Sigmoid colon (tissue), 6 donors: ENCODE measurements at regions not wholly inside any gene's neighbourhood (a gene's known extent, or its start where the extent isn't known, plus 50 kb on each side); places are given as distances from the start of the nearest gene placed in this dataset.

Experiments used
- DNase-seq: peaks from one replicate; pipeline ENCODE4 v3.0.0-alpha.2; 2019
- H3K27ac ChIP-seq, 4 donors: fragments of 200-600 bp; sonication (generic); one replicate each; pipeline ENCODE4 v1.5.1; 2016 to 2019; ENCODE audit warnings: mild to moderate bottlenecking in 1 of 4
- H3K27me3 ChIP-seq, 3 donors: fragments of 200-600 bp; sonication (generic); one replicate each; pipeline ENCODE4 v1.5.1; 2019; ENCODE audit warnings: mild to moderate bottlenecking in 1 of 3
- H3K36me3 ChIP-seq, 4 donors: fragments of 200-600 bp; sonication (generic); one replicate each; pipeline ENCODE4 v1.5.1; 2016 to 2019
- H3K4me1 ChIP-seq, 4 donors: fragments of 200-600 bp; sonication (generic); one replicate each; pipeline ENCODE4 v1.5.1; 2017 to 2019
- H3K4me3 ChIP-seq, 4 donors: fragments of 200-600 bp; sonication (generic); one replicate each; pipeline ENCODE4 v1.5.1; 2017 to 2019; ENCODE audit warnings: mild to moderate bottlenecking in 2 of 4, moderate library complexity in 1 of 4
- H3K9me3 ChIP-seq, 4 donors: fragments of 200-600 bp in 3 of 4; sonication (generic) in 3 of 4; one replicate each; pipeline versions ENCODE4 v1.5.1 to v1.6.1; 2013 to 2019
- CTCF ChIP-seq, 4 experiments: fragments of 450-650 bp in 3 of 4; fragments of 200-600 bp in 1 of 4; IDR thresholded peaks; one replicate each; pipeline ENCODE4 v1.5.1; 2016 to 2019; ENCODE audit warnings: antibody characterized with exemption in 4 of 4, mild to moderate bottlenecking in 3 of 4, moderate library complexity in 2 of 4
- EP300 ChIP-seq, 4 donors: sonication (generic); formaldehyde crosslinking; IDR thresholded peaks; one replicate each; pipeline ENCODE4 v1.6.1; 2017; ENCODE audit warnings: antibody characterized with exemption in 4 of 4
- POLR2A ChIP-seq, 2 donors: fragments of 450-650 bp; IDR thresholded peaks; one replicate each; pipeline ENCODE4 v1.6.1; 2016; ENCODE audit warnings: antibody characterized with exemption in 2 of 2, mild to moderate bottlenecking in 2 of 2, moderate library complexity in 2 of 2
- POLR2AphosphoS5 ChIP-seq, 4 donors: sonication (generic); formaldehyde crosslinking; IDR thresholded peaks; one replicate each; pipeline ENCODE4 v1.6.1; 2017; ENCODE audit warnings: antibody characterized with exemption in 4 of 4
- WGBS, 2 donors: extraction: QIAGEN DNeasy Blood & Tissue Kit; methylation state at CpG; one replicate each; pipeline ENCODE4 v1.1.7; 2013; 5-methylcytosine and 5-hydroxymethylcytosine counted together
- intact Hi-C: fragments of 100-400 bp; cut with DNase I; formaldehyde crosslinking; loops from one replicate; pipeline ENCODE4 v1.15.1; 2023
- donor health status: healthy with polysubstance abuse.
- donor health status: healthy.

- DNase-seq = no peak
- H3K27ac ChIP-seq = no peak overlapping the region
- H3K27me3 ChIP-seq = no peaks in the 10 kb centered on the region
- no peak for TF ChIP-seq POLR2AphosphoS5 (IDR thresholded peaks at IDR 0.05)
- TF ChIP-seq POLR2A (IDR thresholded peaks at IDR 0.05) = no peak
- TF ChIP-seq CTCF (IDR thresholded peaks at IDR 0.05) = no peak
- no peak for TF ChIP-seq EP300 (IDR thresholded peaks at IDR 0.05)
- H3K36me3 ChIP-seq = no peaks in the 10 kb centered on the region
- H3K9me3 ChIP-seq = no peaks in the 10 kb centered on the region
- no peaks in the 10 kb centered on the region for H3K4me1 ChIP-seq
- no peak overlapping the region for H3K4me3 ChIP-seq
- WGBS, 2 donors = 63 to 65% methylated on average over 6 of the region's 6 CpGs
- intact Hi-C loops = no loop called here
Measured at GRCh38 chr6:159608961-159609651, 83.9 kb downstream of the SOD2 start.

- Histone ChIP-seq H3K4me3 (no peak overlapping the region), H3K36me3 (no peaks in the 10 kb centered on the region), H3K27me3 (no peaks in the 10 kb centered on the region), H3K9me3 (no peaks in the 10 kb centered on the region), H3K4me1 (no peaks in the 10 kb centered on the region), H3K27ac (no peak overlapping the region)
- intact Hi-C loops = no loop called here
- no peak for DNase-seq
- WGBS, 2 donors = 72 to 75% methylated on average over 2 of the region's 2 CpGs
- no peak for TF ChIP-seq CTCF (IDR thresholded peaks at IDR 0.05)
- TF ChIP-seq EP300 (IDR thresholded peaks at IDR 0.05) = no peak
- TF ChIP-seq POLR2A (IDR thresholded peaks at IDR 0.05) = no peak
- no peak for TF ChIP-seq POLR2AphosphoS5 (IDR thresholded peaks at IDR 0.05)
Measured at GRCh38 chr6:159606786-159607185, 86.3 kb downstream of the SOD2 start.

GRCh38 chr6:159604443-159604956, 88.5 kb downstream of the SOD2 start:
- intact Hi-C loops = no loop called here
- no peak for DNase-seq
- Histone ChIP-seq H3K27ac (no peak overlapping the region), H3K36me3 (no peaks in the 10 kb centered on the region), H3K27me3 (no peaks in the 10 kb centered on the region), H3K4me1 (no peaks in the 10 kb centered on the region), H3K9me3 (no peaks in the 10 kb centered on the region), H3K4me3 (no peak overlapping the region)
- TF ChIP-seq EP300 (IDR thresholded peaks at IDR 0.05) = no peak
- no peak for TF ChIP-seq CTCF (IDR thresholded peaks at IDR 0.05)
- no peak for TF ChIP-seq POLR2AphosphoS5 (IDR thresholded peaks at IDR 0.05)
- TF ChIP-seq POLR2A (IDR thresholded peaks at IDR 0.05) = no peak
- 80% methylated on average over 6 of the region's 6 CpGs for WGBS, 2 donors

GRCh38 chr6:159602431-159603041, 90.5 kb downstream of the SOD2 start:
- whole genome bisulfite sequencing, 2 donors = 70 to 85% methylated on average over 23 of the region's 23 CpGs
- Histone ChIP-seq H3K27me3 (no peaks in the 10 kb centered on the region), H3K9me3 (no peaks in the 10 kb centered on the region), H3K36me3 (no peaks in the 10 kb centered on the region), H3K27ac (no peak overlapping the region), H3K4me1 (no peaks in the 10 kb centered on the region), H3K4me3 (no peak overlapping the region)
- intact Hi-C loops = no loop called here
- TF ChIP-seq CTCF (IDR thresholded peaks at IDR 0.05) (no peak), EP300 (IDR thresholded peaks at IDR 0.05) (no peak), POLR2AphosphoS5 (IDR thresholded peaks at IDR 0.05) (no peak), POLR2A (IDR thresholded peaks at IDR 0.05) (no peak)
- DNase-seq = no peak
